Activated CD8-positive, alpha-beta memory T cell treated with anti-CD3 and anti-CD28 coated beads for 24 hours (primary cell): ENCODE measurements at regions not wholly inside any gene's neighbourhood (a gene's known extent, or its start where the extent isn't known, plus 50 kb on each side); places are given as distances from the start of the nearest gene placed in this dataset.

Source experiments
- DNase-seq: peaks from one replicate; pipeline ENCODE4 v3.0.0-alpha.2; 2020

DNA sequence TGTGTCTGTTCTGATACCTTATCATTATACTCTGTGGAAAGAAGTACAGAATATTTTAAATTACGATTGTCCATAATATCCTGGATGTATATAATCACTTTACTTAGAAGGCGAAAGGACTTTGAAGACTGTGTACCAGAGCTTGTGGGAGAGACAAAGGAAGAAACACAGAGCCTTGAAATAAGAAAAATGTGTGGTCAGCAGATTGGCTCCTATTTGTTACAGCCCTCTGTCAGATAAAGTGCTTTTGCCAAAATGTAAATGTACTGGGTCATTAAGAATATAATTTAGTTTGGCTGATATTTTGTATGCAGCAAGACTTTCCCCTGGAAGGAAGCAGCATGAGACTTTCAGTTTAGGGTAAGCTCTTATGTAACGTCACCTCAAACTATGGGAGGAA, 443.1 kb downstream of the CCDC85A start:
- no peak for DNase-seq

DNA sequence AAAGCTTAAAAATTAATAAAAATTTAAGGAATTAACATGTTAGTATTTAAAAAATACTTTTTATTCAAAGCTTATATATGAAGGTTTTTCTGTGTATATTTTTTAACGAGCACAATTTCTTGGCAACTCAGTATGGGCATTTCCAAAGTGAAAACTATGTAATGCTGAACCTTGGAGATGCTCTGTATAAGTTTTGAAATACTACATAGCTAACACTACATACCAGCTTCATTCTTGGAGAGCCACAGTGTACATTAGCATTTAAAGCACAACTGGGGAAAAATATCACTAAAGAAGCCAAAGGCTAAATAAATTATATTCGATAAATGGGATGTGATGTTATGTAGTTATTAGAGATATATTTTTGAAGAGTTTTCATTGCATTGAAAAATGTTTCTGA, 446.5 kb downstream of the CCDC85A start:
- no peak for DNase-seq

DNA sequence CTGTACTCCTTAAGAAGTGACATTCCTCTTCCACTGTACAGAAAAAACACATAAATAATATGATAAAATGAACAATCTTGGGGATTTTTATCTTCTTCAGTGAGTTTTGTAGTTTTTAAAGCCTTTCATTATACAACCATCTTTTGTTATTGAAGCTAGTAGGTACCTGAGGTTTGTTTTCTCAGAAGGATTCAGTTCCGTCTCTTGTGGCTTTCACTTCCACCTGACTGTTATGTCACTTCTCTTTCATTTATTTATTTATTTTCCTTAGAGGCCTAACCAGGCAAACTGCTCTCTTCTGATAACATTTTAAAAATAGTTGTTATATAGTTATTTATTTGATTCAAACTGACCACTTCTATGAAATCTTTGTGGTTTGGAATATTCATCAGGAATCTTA, 464.2 kb downstream of the CCDC85A start:
- DNase-seq: no peak

DNA sequence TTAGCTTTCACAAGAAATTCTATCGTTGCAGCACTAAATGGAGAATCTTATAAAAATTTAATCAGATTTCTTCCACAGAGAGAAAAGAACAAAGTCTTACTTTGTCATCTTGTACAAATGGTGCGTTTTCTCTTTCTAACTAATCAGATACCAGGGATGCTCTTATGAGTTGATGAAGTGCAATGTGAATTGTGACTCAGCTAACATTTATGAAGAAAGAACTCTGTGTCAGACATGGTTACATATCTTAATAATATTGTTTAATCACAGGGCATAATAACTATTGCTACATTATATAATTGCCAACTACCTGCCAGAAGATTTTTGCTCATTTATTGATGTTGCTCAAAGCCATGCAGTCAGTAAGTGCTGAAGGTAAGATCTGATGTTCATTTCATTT, 465.0 kb downstream of the CCDC85A start:
- DNase-seq: no peak

DNA sequence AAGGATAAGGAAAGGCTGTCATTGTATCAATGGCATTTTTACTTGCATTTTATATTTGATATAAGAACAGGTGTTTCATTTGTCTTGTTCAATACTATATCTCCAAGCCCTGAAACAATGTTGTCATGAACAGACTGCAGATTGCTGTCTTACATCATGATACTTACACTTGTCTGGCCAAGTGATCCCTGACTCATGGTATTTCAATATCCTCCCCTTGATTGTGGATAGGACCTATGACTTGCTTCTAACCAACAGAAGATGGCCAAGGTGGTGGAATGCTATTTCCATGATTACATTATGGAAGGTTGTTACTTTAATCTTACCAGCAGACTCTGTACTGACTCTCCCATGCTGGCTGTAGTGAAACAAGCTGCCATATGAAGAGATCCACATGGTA, 471.1 kb downstream of the CCDC85A start:
- no peak for DNase-seq

DNA sequence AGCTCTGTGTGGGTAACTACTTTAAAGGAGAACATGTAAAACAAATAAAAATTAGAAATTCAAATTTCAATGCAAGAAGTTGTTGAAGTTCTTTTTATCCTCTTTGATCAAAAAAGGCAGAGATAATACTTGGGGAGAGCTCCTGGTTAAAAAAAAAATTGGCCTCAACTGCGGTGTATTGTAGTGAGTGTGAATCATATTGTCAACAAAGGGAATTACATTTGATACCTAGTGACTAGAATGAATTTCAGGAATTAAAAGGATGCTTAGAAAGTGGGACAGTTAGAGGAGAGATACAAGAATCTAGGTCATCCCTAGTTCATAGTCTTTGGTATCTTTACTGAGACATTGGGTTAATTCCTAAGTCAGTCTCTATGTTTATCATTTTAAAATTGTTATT, 473.0 kb downstream of the CCDC85A start:
- no peak for DNase-seq

DNA sequence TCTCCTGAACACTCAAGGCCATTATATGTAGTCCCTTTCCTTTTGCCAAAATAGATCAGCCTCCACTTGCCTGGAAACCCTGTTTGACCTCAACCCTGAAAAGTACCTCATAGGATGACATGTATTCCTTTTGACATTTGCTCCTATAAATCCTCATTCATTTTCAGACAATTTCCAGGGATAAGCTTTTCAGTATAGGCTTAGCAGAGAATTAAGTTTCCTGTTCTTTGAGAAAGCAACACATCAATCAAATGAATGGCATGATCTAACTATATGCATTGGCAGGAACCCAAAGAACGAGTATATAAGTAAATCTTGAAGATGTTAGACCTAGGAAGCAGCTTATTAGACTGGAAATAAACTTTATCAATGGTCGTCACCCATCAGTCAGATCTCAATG, 483.0 kb downstream of the CCDC85A start:
- DNase-seq: no peak

DNA sequence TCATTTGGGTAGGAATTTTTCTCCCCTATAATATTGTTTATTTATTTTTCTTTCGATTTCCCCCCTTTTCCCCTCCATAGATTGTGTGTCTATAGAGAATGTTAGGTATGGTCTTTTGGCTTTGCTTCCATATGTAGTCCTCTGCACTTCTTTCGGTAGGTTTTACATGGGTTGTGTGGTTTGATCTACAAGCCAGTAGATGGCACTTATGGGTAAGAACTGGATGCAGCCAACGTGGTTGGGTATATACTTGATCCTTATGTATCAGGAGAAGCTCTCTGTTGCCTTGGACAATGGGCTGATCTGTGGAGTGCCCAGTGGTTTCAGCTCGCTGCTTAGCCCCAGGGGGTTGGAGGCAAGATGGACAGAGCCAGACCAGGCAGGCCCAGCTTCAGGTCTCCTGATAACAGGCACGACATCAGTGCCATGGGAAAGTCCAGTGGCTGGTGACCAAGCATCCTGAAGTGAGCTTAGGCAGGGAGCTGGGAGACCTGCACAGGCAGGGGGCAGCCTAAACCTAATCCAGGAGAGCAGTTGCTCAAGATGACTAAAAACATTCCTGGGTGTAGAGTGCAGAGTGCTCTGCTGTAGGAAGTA, 488.3 kb downstream of the CCDC85A start:
- no peak for DNase-seq

DNA sequence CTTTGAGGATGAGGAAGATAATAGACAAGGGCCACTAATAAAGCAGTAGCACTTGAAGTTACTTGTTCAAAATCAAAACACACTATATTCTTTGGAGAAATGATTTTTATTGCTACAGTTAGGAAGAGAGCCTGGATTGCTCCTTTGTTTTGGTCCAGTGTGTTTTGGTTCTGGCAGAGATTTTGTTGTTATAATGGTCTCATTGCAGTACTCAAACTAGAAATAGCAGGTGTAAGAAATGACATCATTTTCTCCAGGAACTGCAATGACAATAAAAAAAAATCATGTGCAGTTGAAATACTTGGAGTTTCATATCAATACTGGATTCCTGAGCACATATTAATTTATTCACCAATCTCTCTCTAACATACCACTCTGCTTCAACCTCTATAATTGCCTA, 490.3 kb downstream of the CCDC85A start:
- no peak for DNase-seq

DNA sequence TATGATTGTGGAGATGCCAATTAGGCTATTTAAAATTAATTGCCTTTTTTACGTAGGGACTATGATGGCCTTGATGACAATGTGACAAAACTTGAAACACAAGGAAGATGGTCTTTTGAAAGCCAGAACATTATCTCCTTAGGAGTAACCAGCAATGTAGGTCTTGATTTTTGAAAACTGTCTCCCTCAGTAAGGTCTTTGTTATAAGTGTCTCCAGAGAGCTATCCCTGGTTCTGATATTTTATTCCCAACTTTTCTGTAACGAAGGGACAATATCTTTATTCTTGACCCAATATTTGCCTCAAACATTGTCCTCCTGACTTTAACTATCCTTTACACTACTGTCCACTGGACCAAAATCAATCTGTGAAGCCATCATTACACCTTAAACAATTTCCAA, 493.2 kb downstream of the CCDC85A start:
- DNase-seq: no peak

DNA sequence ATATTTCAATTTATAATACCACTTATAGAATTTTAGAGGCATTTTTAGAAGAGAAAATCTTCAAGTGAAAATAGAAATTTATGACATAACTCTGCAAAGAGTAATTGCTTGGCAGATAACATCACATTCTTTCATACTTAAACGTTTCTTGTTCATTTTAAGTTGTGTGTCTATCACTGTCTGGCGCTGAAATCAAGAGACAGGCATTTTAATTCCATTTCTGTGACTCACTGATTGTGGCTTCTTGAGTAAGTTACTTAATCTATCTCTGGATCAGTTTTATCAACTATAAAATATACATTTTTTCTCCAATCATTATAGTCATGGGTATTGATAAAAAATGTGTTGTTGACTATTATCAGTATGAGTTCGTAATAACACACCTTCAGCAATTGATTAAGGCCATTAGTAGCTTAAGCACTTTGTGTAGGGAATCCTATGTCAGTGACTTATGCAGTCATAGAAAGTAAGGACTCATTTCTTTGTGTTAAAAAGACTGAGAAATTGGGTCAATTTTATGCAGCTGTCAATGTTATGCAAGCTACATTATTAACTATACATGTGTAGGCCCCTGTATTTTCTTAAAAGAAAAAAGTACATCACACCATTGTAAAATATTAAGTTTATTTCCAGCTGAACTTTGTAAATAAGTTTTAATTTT, 497.3 kb downstream of the CCDC85A start:
- no peak for DNase-seq

DNA sequence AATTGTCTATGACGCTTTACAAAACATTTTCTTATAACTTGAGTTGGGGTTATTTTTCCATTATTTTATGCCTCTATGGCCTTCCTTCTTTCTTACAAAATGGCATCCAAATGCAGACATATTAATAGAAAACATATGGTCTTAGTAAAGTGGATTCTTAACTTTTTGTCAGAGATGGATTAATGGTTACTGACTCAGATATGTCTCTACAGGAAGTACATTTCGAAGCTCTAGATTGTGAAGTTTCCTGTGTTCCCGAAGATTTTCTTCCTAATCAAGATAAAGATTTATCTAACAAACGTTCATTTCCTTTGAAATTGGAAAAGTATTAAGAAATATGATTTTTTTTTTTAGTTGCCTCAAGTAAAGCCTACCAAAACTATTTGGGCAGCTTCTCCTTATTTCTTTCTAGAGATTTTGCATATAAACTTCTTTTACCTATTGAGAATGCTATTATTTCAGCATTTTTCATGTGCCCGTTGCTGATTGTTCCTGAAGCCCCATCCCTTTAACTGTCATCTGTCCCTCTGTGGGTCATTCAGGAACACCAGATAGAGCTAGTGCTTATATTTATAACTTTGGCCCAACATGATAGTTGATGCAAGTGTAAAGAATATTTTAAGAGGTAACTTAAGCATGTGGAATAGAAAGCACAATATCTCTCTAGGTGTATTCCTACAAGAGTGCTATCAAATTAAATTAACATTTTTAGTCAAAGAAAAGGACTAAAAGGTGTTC, 498.0 kb downstream of the CCDC85A start:
- no peak for DNase-seq

DNA sequence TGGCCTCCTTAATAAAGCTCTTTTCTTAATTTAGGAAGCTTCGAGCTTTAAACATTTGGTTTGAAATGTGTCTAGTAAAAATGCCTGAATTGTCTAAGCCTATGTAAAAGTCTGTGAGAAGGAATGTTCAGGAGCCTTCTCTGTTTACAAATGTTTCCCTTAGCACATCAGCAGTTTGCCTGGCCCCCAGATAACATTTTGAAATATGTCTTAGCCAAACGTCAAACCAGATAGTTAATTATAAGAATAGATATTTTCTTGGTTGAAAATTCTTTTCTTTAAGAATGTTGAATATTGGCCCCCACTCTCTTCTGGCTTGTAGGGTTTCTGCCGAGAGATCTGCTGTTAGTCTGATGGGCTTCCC, 498.6 kb downstream of the CCDC85A start:
- no peak for DNase-seq

DNA sequence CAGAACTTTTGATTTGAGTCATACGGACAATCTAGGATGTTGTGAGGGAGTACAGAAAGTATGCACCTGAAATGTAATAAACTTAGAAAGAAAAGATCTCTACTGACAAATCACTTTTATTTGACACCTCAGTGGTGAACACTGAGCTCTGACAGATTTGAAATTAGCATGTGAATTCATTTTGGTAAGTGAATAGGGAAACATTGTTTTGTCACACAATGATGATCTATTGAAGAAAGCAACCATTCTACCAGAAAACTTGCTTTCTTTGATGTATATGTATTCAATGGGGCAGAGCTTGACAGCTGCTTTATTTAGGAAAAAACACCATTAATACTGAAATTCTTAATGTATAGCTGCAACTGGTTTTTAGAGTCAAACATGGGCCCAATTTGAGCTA, 500.5 kb downstream of the CCDC85A start:
- DNase-seq: no peak

DNA sequence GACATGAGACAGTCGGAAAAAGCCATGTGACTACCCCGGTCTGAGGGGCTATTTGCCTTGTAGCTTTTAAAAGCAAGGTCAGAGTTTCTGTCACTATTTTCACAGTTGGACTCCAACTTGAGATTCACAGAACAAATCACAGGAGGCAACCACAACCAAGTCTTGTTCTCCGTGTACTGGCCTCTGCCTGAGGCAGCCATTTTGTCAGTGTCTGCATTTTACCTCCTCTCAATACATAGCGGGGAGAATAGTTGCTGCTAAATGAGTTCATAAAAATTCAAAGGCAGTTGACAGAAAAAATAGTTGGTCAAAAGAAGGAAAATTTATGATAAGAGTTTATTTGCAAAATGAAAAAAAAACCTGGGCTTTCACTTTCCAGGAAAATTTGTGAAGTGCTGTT, 501.4 kb downstream of the CCDC85A start:
- no peak for DNase-seq

DNA sequence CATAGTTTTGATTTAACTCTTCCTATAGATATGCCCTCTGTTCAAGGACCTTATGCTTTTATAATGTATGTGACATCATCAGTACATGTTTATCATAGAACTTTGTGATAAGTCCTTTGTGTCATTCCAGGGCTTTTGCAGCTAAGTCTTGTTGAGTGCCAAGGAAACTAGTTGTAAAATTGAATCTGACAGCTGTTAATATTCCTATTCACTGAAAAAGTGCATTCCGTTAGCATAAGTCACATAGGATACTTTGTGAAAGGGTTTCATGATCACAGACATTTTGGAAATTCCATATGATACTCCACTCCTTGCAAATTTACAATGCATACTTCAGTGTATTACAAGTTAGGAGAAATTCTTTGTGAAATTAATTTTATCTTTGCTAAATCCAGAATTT, 503.4 kb downstream of the CCDC85A start:
- DNase-seq: no peak

DNA sequence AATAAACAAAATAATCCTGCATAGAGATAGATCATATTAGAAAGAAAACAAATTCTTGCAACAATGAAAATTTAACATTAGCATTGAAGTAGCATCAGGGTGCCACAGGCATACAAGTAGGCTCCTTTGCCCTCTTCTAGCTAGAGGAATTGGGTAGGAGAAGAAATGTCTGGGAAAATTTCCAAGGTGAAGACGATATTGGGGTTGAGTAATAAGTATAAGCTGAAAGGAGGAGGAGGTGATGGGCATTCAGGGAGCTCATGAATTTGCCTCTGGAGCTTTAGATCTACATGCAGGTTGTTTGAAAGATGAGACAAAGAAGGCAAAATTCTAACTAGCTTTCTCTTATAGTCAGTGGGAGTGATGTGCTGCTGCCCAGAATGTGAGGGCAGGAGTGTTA, 504.9 kb downstream of the CCDC85A start:
- DNase-seq: no peak

DNA sequence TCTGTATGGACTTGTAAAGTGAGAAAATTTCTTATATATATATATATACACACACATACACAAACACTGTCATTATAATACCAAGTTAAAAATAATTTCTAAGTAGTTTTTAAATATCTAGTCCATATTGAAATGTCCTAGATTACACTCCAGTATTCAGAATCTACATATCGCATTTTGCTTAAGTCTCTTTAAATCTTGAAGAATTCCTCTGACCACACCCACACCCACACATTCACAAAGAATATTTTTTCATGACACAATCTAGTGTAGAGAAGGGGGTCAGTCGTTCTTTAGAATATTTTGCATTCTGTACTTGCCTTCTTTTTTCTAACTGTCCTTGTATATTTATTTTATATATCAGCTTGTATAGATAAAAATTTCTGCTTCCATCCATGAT, 509.7 kb downstream of the CCDC85A start:
- no peak for DNase-seq

DNA sequence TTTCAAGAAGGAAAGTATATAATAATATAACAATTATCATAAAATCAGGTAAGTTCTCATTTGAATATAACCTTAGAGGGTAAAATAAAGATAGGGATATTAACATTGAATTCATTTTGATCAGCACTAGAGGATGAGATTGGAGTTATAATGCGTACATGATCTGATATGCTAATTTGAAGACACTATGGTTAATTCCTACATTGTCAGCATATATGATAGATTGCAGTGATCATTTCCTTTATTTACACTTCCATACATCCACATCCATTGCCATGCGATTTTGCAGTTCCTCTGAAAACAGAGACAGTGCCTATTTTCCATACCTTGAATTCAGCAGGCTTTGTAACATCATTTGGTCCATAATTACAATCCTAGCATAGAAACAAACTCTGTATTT, 519.2 kb downstream of the CCDC85A start:
- DNase-seq: no peak

DNA sequence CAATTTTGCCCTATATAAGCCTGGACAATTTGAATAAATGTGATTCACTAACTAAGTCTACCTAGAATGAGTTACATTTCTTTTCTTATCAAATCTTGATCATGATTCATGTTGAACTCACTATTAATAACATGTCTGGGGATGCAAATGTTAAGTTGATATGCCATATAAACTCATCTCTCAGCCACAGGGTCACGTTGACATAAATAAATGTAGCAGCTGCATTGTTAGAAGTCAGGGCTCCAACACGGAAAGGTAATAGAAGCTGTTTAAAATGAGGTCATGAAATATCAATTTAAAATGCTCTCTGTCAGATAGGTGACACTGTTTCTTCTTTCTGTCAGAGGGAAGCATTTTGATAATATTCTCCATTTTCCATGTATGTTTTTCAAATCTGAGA, 521.9 kb downstream of the CCDC85A start:
- no peak for DNase-seq

DNA sequence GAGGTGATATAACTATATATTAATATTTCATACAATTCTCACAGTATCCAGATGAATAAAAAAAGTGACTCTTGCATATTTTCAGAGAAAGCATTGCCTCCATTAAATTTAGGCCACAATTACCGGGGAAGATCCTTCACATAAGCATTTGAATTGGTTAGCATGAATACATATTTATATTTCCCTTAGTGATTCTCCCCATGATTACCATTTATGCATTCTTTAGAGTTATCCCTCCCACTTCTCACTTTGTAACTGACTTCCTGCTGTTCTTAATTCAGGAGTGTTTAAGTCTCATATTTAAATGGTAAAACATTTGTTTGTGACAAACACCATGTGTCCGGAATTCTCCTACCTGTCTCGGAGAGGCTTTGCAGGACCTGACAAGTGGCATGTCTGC, 523.4 kb downstream of the CCDC85A start:
- DNase-seq: no peak

DNA sequence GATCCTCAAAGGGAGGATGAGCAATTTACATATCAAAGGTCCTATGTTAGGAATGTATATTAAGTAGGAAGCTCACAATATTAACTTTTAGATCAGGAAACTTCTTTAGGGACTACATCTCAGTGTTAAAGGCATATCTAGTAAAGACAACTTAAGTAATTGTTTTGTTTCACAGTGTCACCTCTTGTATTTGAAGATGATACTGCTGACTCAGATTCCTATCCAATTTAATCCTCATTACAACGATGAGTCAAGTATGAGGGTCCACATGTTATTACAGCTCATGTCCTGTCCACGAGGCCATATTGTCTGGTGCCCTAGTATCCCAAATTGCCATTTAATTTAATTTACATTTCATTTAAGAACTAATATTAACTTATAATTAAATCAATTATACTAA, 523.9 kb downstream of the CCDC85A start:
- no peak for DNase-seq

DNA sequence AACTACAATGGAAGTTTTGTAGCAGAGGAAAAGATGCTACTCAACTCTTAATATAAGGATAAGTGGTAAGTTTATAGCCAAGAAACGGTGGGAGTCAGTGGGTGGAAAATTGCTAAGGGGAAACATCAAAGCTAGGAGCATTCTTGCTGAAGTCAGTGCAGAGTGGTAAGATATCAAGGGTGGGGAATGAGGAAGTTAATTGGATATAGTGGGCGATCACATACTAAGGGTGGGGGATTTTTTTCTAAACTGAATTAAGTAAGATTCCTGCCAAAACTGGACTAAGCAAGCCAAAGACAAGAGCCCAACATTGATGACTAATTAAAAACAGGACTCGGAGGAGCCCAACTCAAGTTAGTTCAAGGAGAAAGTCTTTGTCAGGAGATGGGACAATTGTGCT, 525.4 kb downstream of the CCDC85A start:
- no peak for DNase-seq

DNA sequence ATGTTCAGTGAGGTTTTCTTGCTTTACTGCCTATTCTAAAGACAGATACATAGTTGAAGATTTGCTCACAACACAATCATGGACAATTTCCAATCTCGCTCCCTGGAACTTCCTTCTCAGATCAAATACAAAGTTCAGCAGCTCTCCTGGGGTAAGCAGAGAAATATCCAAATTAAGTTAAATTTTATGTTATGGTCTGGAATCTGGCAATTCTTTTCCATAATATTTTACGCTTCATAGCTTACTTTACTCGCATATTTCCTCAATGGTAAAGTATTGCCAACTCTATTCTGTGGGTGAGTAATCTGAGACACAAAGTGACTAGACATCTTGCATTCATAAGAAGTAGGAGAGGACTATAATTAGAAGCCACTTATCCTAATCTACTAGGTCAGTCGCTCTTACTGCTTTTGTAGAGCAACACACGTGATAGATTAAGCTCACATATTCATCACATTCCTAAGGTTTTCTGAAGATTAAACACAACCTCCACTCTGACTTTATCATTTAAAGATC, 529.4 kb downstream of the CCDC85A start:
- no peak for DNase-seq

DNA sequence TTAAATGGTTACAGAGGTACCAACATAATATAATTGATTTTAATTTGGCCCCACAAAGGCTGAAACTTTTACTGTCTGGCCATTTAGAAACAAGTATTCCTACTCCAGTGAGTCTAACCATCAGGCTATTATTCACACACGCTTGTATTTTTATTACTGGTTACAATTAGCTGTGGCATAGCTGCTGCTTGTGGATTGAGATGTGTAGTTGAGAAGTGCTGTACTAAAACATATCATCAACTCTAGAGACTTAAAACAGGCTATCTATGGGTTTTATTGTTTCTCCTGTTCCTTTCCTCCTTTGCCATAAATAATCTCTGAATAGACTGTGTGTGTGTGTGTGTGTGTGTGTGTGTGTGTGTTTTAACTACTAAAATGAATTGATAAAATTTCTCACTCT, 530.2 kb downstream of the CCDC85A start:
- DNase-seq: no peak
